GM06990 (cell line): ENCODE measurements at regions not wholly inside any gene's neighbourhood (a gene's known extent, or its start where the extent isn't known, plus 50 kb on each side); places are given as distances from the start of the nearest gene placed in this dataset.

Source experiments
- DNase-seq: peaks from one replicate; pipeline ENCODE4 v3.0.0-alpha.2; 2011; ENCODE audit not compliant: insufficient read length; ENCODE audit errors: extremely low read depth
- H3K27me3 ChIP-seq: replicated peaks from 2 replicates; pipeline ENCODE4 v1.6.0; 2011; ENCODE audit warnings: low read length; ENCODE audit not compliant: control insufficient read depth, insufficient read depth
- H3K36me3 ChIP-seq: 2 replicates; pipeline ENCODE4 v1.5.1; 2011; ENCODE audit warnings: low read length; ENCODE audit not compliant: control insufficient read depth, insufficient read depth
- H3K4me3 ChIP-seq: replicated peaks from 2 replicates; pipeline ENCODE4 v1.5.1; 2011; ENCODE audit warnings: low read depth, mild to moderate bottlenecking, control low read depth, low read length
- CTCF ChIP-seq: IDR thresholded peaks from 2 replicates; pipeline ENCODE4 v1.5.1; 2011; ENCODE audit warnings: low read length, control low read depth, mild to moderate bottlenecking, inconsistent platforms; ENCODE audit not compliant: insufficient read depth, poor library complexity, severe bottlenecking

DNA sequence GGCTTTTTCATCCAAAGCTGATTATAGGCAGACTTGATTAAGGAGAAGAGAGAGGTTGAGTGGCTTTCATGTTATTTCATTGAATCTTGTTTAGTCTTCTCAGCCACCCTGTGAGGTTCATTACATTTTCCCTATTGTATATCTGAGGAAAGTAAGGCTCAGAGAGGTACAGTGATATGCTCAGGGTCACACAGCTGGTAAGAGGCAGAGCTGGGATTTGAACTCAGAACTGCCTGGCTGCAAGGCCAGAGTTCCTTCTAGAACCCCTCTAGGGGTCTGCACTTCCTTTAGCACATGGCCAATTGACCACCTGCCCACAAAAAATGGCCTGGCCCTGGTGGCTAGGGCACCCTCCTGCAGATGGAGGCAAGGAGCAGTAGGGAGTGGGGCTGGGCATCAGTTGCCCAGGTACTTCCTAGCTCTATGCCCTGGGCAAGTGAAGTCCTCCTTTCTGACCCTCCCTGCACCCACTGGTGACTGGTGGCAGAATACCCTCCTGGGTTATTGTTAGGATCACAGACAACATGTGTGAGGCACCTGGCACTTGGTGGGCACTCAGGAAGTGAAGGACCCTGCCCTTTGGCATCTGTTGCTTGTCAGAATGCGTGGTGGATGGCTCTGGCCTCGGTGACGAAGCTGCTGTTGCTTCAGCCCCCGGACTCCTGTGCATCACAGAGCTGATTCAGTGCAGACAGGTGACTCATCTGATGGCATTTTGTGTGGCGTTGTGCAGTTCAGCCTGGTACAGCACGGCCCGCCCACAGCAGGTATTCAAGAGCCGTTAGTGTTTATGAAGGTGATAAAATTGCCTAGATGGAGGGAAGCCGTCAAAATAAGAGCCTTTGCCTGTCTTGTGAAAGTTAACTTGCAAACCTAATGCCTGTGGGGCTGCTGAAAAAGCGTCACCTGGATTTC, 115.8 kb downstream of the SLC25A47 start:
- TF ChIP-seq CTCF = no peak
- no peak overlapping the region for H3K4me3 ChIP-seq
- no peak for DNase-seq
- no peaks in the 10 kb centered on the region for H3K27me3 ChIP-seq
- H3K36me3 ChIP-seq = no peaks in the 10 kb centered on the region

GRCh38 chr14:100439781-100440180, 116.6 kb downstream of the SLC25A47 start:
- Histone ChIP-seq H3K4me3 (no peak overlapping the region), H3K27me3 (no peaks in the 10 kb centered on the region), H3K36me3 (no peaks in the 10 kb centered on the region)
- no peak for DNase-seq
- no peak for TF ChIP-seq CTCF

DNA sequence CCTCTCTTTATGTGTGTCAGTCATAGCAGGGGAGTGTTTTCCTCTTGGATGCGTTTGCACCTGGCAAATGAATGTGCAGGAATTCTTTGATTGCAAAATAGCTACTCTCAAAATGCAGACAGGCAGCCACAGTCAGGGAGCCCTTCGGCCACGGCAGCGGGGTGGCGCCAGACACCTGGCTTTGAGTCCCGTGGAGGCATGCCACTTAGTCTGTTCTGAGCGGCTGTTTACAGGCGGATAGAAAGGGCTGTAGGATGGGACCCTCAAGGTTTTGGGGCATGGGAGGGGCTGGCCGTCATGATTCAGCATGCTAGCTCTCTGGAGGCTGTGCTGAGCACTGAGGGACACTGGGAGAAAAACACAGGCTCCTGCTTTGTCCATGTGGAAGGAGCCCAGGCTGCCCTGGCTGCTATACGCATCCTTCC, 117.1 kb downstream of the SLC25A47 start:
- peak; percentile 23 for DNase-seq
- Histone ChIP-seq H3K4me3 (no peak overlapping the region), H3K36me3 (no peaks in the 10 kb centered on the region), H3K27me3 (no peaks in the 10 kb centered on the region)
- peak; percentile 18 for TF ChIP-seq CTCF

DNA sequence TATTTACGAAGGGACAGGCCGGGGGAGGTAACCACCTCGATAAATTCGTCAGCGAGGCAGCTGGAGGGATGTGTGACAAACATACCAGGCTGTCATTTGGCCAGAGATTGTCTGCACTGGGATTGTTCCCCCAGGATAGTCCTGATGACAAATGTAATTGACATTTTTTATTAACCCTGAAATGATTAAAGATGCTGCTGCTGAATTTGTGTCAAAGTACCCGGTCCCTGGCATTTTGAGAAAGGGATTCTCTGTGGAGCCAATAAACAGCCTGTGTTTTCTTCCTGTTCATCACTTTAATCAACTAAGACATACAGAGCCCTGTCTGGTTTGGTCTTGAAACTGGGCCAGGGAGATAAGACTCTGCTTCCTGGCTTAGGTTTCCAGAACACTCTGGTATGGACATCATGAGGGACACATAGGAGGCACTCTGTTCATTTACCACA, 117.6 kb downstream of the SLC25A47 start:
- no peaks in the 10 kb centered on the region for H3K27me3 ChIP-seq
- H3K4me3 ChIP-seq = no peak overlapping the region
- TF ChIP-seq CTCF = no peak
- no peak for DNase-seq
- no peaks in the 10 kb centered on the region for H3K36me3 ChIP-seq

- TF ChIP-seq CTCF = no peak
- H3K4me3 ChIP-seq = no peak overlapping the region
- DNase-seq = no peak
Measured at GRCh38 chr14:100441271-100441947, 118.3 kb downstream of the SLC25A47 start.

More at GRCh38 chr14:100441271-100441947, 118.3 kb downstream of the SLC25A47 start:
- Histone ChIP-seq H3K36me3 (no peaks in the 10 kb centered on the region), H3K27me3 (no peaks in the 10 kb centered on the region)
